Neural cell (in vitro differentiated cells): ENCODE measurements at regions not wholly inside any gene's neighbourhood (a gene's known extent, or its start where the extent isn't known, plus 50 kb on each side); places are given as distances from the start of the nearest gene placed in this dataset.

Experiments used
- H2AFZ ChIP-seq: fragments of 200-600, 300-800 bp; sonication (generic), shearing (Covaris generic); 2 replicates; pipeline ENCODE4 v1.6.0; 2014; ENCODE audit warnings: low read depth, mild to moderate bottlenecking, antibody characterized with exemption, low read length, moderate library complexity
- H3F3A ChIP-seq: fragments of 200-600 bp; shearing (Covaris generic); 2 replicates; pipeline ENCODE4 v1.6.1; 2016; ENCODE audit warnings: mild to moderate bottlenecking, moderate library complexity, mixed read lengths, antibody characterized with exemption, low read length; ENCODE audit not compliant: insufficient read depth, poor library complexity, severe bottlenecking
- H3K27ac ChIP-seq: fragments of 200-600, 300-800 bp; sonication (generic), shearing (Covaris generic); 2 replicates; pipeline ENCODE4 v1.5.1; 2014; ENCODE audit warnings: mild to moderate bottlenecking, low read length, moderate library complexity
- H3K27me3 ChIP-seq: fragments of 300-800, 200-600 bp; sonication (generic), shearing (Covaris generic); 2 replicates; pipeline ENCODE4 v1.6.0; 2014; ENCODE audit warnings: mild to moderate bottlenecking, low read depth, low read length, moderate library complexity; ENCODE audit not compliant: insufficient read depth
- H3K36me3 ChIP-seq: fragments of 300-800, 200-600 bp; sonication (generic), shearing (Covaris generic); 2 replicates; pipeline ENCODE4 v1.5.1; 2014; ENCODE audit warnings: mild to moderate bottlenecking, antibody characterized with exemption, low read length, moderate library complexity; ENCODE audit not compliant: insufficient read depth
- H3K4me2 ChIP-seq: fragments of 300-800, 200-600 bp; sonication (generic), shearing (Covaris generic); 2 replicates; pipeline ENCODE4 v1.6.0; 2014; ENCODE audit warnings: mild to moderate bottlenecking, low read length
- H3K4me3 ChIP-seq: fragments of 300-800, 200-600 bp; sonication (generic), shearing (Covaris generic); 2 replicates; pipeline ENCODE4 v1.5.1; 2014; ENCODE audit warnings: mild to moderate bottlenecking, low read length, moderate library complexity
- H3K79me2 ChIP-seq: fragments of 200-600 bp; shearing (Covaris generic); replicated peaks from 2 replicates; pipeline ENCODE4 v1.6.0; 2014; ENCODE audit warnings: mild to moderate bottlenecking, low read length, moderate library complexity; ENCODE audit not compliant: insufficient read depth
- H3K9ac ChIP-seq: fragments of 300-800, 200-600 bp; sonication (generic), shearing (Covaris generic); 2 replicates; pipeline ENCODE4 v1.6.1; 2016; ENCODE audit warnings: mild to moderate bottlenecking, low read length, mixed read lengths
- H3K9me2 ChIP-seq: fragments of 200-600 bp; shearing (Covaris generic); 2 replicates; pipeline ENCODE4 v1.6.1; 2016; ENCODE audit warnings: mild to moderate bottlenecking, low read length, mixed read lengths; ENCODE audit not compliant: insufficient read depth
- H3K9me3 ChIP-seq: fragments of 200-600, 300-800 bp; sonication (generic), shearing (Covaris generic); 2 replicates; pipeline ENCODE4 v1.6.1; 2016; ENCODE audit warnings: mild to moderate bottlenecking, mixed run types, low read length, moderate library complexity, mixed read lengths
- H4K20me1 ChIP-seq: fragments of 200-600 bp; shearing (Covaris generic); 2 replicates; pipeline ENCODE4 v1.6.1; 2016; ENCODE audit warnings: mild to moderate bottlenecking, mixed run types; ENCODE audit not compliant: insufficient read depth
- EP300 ChIP-seq: fragments of 450-650 bp; conservative IDR thresholded peaks from 2 replicates; pipeline ENCODE4 v1.6.1; 2014; ENCODE audit warnings: antibody characterized with exemption, mild to moderate bottlenecking, moderate library complexity; ENCODE audit not compliant: poor library complexity, severe bottlenecking
- EZH2 ChIP-seq: fragments of 200-600, 300-800 bp; shearing (Covaris generic), sonication (generic); IDR thresholded peaks from 2 replicates; pipeline ENCODE4 v1.6.1; 2014; ENCODE audit warnings: antibody characterized with exemption, low read length, borderline replicate concordance, mild to moderate bottlenecking; ENCODE audit not compliant: insufficient read depth, poor library complexity, severe bottlenecking
- MXI1 ChIP-seq: fragments of 450-650 bp; conservative IDR thresholded peaks from 2 replicates; pipeline ENCODE4 v1.6.1; 2014; ENCODE audit warnings: antibody characterized with exemption, mild to moderate bottlenecking; ENCODE audit not compliant: poor library complexity, severe bottlenecking
- POLR2AphosphoS5 ChIP-seq: IDR thresholded peaks from 2 replicates; pipeline ENCODE4 v1.6.1; 2012
- RAD21 ChIP-seq: fragments of 450-650 bp; conservative IDR thresholded peaks from 2 replicates; pipeline ENCODE4 v1.6.1; 2014; ENCODE audit warnings: antibody characterized with exemption, mild to moderate bottlenecking, moderate library complexity
- SMC3 ChIP-seq: fragments of 450-650 bp; conservative IDR thresholded peaks from 2 replicates; pipeline ENCODE4 v1.6.1; 2014; ENCODE audit warnings: antibody characterized with exemption, mild to moderate bottlenecking, moderate library complexity; ENCODE audit not compliant: poor library complexity
- TAF1 ChIP-seq: IDR thresholded peaks from 2 replicates; pipeline ENCODE4 v1.6.1; 2012; ENCODE audit warnings: low read depth
- TF ChIP-seq, protein P1 (sequence below): fragments of 450-650 bp; IDR thresholded peaks from 2 replicates; pipeline ENCODE4 v1.5.1; 2014; ENCODE audit warnings: antibody characterized with exemption, mild to moderate bottlenecking, moderate library complexity; ENCODE audit not compliant: poor library complexity, severe bottlenecking
- TF ChIP-seq, protein P2 (sequence below): IDR thresholded peaks from 2 replicates; pipeline ENCODE4 v1.6.1; 2012; ENCODE audit warnings: borderline replicate concordance

- no peaks in the 10 kb centered on the region for H3K9me2 ChIP-seq
- H3K36me3 ChIP-seq = no peaks in the 10 kb centered on the region
- H3K4me3 ChIP-seq = no peak overlapping the region
- H3K79me2 ChIP-seq = no peaks in the 10 kb centered on the region
- no peak overlapping the region for H3K27ac ChIP-seq
- H3K4me2 ChIP-seq = no peak overlapping the region
- no peak overlapping the region for H2AFZ ChIP-seq
- no peaks in the 10 kb centered on the region for H4K20me1 ChIP-seq
- H3K9me3 ChIP-seq = no peaks in the 10 kb centered on the region
- no peaks in the 10 kb centered on the region for H3F3A ChIP-seq
- H3K27me3 ChIP-seq = no peaks in the 10 kb centered on the region
- TF ChIP-seq TAF1 (no peak), SMC3 (no peak), RAD21 (no peak), POLR2AphosphoS5 (no peak), MXI1 (no peak), EP300 (no peak), EZH2 (no peak)
- TF ChIP-seq, protein P1, sequence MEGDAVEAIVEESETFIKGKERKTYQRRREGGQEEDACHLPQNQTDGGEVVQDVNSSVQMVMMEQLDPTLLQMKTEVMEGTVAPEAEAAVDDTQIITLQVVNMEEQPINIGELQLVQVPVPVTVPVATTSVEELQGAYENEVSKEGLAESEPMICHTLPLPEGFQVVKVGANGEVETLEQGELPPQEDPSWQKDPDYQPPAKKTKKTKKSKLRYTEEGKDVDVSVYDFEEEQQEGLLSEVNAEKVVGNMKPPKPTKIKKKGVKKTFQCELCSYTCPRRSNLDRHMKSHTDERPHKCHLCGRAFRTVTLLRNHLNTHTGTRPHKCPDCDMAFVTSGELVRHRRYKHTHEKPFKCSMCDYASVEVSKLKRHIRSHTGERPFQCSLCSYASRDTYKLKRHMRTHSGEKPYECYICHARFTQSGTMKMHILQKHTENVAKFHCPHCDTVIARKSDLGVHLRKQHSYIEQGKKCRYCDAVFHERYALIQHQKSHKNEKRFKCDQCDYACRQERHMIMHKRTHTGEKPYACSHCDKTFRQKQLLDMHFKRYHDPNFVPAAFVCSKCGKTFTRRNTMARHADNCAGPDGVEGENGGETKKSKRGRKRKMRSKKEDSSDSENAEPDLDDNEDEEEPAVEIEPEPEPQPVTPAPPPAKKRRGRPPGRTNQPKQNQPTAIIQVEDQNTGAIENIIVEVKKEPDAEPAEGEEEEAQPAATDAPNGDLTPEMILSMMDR = no peak
- TF ChIP-seq, protein P2, sequence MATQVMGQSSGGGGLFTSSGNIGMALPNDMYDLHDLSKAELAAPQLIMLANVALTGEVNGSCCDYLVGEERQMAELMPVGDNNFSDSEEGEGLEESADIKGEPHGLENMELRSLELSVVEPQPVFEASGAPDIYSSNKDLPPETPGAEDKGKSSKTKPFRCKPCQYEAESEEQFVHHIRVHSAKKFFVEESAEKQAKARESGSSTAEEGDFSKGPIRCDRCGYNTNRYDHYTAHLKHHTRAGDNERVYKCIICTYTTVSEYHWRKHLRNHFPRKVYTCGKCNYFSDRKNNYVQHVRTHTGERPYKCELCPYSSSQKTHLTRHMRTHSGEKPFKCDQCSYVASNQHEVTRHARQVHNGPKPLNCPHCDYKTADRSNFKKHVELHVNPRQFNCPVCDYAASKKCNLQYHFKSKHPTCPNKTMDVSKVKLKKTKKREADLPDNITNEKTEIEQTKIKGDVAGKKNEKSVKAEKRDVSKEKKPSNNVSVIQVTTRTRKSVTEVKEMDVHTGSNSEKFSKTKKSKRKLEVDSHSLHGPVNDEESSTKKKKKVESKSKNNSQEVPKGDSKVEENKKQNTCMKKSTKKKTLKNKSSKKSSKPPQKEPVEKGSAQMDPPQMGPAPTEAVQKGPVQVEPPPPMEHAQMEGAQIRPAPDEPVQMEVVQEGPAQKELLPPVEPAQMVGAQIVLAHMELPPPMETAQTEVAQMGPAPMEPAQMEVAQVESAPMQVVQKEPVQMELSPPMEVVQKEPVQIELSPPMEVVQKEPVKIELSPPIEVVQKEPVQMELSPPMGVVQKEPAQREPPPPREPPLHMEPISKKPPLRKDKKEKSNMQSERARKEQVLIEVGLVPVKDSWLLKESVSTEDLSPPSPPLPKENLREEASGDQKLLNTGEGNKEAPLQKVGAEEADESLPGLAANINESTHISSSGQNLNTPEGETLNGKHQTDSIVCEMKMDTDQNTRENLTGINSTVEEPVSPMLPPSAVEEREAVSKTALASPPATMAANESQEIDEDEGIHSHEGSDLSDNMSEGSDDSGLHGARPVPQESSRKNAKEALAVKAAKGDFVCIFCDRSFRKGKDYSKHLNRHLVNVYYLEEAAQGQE = no peak
- no peak overlapping the region for H3K9ac ChIP-seq
Measured at GRCh38 chr21:28604946-28605537, 387.6 kb downstream of the LTN1 start.

- no peak overlapping the region for H3K4me2 ChIP-seq
- no peak overlapping the region for H3K9ac ChIP-seq
- H3K27me3 ChIP-seq = no peaks in the 10 kb centered on the region
- no peak overlapping the region for H2AFZ ChIP-seq
- no peaks in the 10 kb centered on the region for H3K9me2 ChIP-seq
- H4K20me1 ChIP-seq = no peaks in the 10 kb centered on the region
- TF ChIP-seq RAD21 (no peak), MXI1 (no peak), SMC3 (no peak), POLR2AphosphoS5 (no peak), EZH2 (no peak), TAF1 (no peak), EP300 (no peak)
- TF ChIP-seq, protein P2 = no peak
- TF ChIP-seq, protein P1 = no peak
- no peaks in the 10 kb centered on the region for H3K79me2 ChIP-seq
- H3K27ac ChIP-seq = no peak overlapping the region
- no peaks in the 10 kb centered on the region for H3K9me3 ChIP-seq
- H3K36me3 ChIP-seq = no peaks in the 10 kb centered on the region
- no peaks in the 10 kb centered on the region for H3F3A ChIP-seq
- H3K4me3 ChIP-seq = no peak overlapping the region
Measured at GRCh38 chr21:28602546-28602945, 390.1 kb downstream of the LTN1 start.
